NT2/D1 (cell line): ENCODE measurements at regions not wholly inside any gene's neighbourhood (a gene's known extent, or its start where the extent isn't known, plus 50 kb on each side); places are given as distances from the start of the nearest gene placed in this dataset.

Experiments used
- YY1 ChIP-seq: IDR thresholded peaks from 2 replicates; pipeline ENCODE4 v1.6.1; 2011; ENCODE audit not compliant: insufficient read length, insufficient read depth
- ZNF274 ChIP-seq: IDR thresholded peaks from 2 replicates; pipeline ENCODE4 v1.6.1; 2011; ENCODE audit warnings: mild to moderate bottlenecking, low read depth, low read length

DNA sequence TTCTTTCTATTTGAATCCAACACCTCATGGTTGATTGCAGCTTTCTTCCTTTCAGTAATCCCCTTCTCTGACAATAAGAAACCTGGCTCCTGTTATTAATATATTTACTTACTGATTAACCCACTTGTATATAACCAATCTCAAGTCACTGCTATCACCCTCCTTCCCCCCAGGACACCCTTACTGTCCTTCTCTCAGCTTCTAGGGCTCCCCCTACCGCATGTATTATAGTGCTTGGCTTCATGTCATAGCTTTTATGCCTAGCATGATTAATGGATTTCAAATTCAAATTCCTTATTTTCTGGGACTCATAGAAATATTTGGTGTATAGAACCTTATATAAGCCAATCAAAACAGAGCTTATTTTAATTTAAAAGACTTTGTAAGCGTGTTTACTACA is 75.7 kb upstream of the BNIP2 start:
- TF ChIP-seq YY1 (no peak), ZNF274 (no peak)
